Heart left ventricle (tissue), 13 donors: ENCODE measurements at regions not wholly inside any gene's neighbourhood (a gene's known extent, or its start where the extent isn't known, plus 50 kb on each side); places are given as distances from the start of the nearest gene placed in this dataset.
"Not testable (repeated sequence)": the region's sequence is repeated elsewhere in the genome, so short reads cannot be mapped to it uniquely, and the experiment has no call there.

Experiments
- POLR2A ChIP-seq, 2 donors: fragments of 450-650 bp; IDR thresholded peaks; one replicate each; pipeline ENCODE4 v1.6.1; 2017; ENCODE audit warnings: antibody characterized with exemption in 2 of 2, mild to moderate bottlenecking in 2 of 2, moderate library complexity in 2 of 2
- TF ChIP-seq, protein P1 (sequence below), 12 donors: fragments of 200-600 bp; sonication (generic) in 4 of 12; IDR thresholded peaks; one replicate each; pipeline versions ENCODE4 v1.5.0 to v1.8.0; 2018 to 2022; ENCODE audit warnings: antibody characterized with exemption in 12 of 12, mild to moderate bottlenecking in 5 of 12
- donor health status: ischemic (EF 13 %, LVEDD 7.1; RV severe dilation, severe dysfunction).
- donor health status: DM: no; HTN: yes; CAD: no.
- donor health status: DM: no; HTN: no; CAD: no.
- donor health status: ischemic (EF 25% LVEDD 6.9; RV normal size, moderate dysfunction).
- donor health status: ischemic (EF 25% LVEDD 5.7; RV mildly dilated, moderate dysfunction).
- donor health status: ischemic (EF 35%, LVEDD 5.7; RV mildly dilated, moderate dysfunction).
- donor health status: nonischemic (EF 11% LVEDD 7.7; RV severe dilation, severe dysfunction).
- donor health status: DM: yes; HTN: yes; CAD: no.
- donor health status: PGD.
- donor health status: ischemic (EF 29% LVEDD 5.4; RV normal size, mild dysfunction).
- donor health status: nonischemic (EF 23%, LVEDD 6.1; RV moderate dilation, normal function).

DNA sequence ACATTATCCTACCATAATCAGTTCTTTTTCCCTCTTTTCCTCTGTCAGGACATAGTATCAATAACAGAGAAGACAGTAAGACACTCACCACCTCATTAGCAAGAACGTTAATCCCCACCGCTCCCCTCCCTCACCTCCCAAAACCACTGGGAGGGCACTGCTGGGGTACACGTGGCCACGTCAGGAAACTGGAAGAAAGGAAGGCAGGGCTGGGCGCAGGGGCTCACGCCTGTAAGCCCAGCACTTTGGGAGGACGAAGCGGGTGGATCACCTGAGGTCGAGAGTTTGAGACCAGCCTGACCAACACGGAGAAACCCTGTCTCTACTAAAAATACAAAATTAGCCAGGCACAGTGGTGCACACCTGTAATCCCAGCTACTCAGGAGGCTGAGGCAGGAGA, 142.3 kb downstream of the OR4M2 start:
- TF ChIP-seq, protein P1, sequence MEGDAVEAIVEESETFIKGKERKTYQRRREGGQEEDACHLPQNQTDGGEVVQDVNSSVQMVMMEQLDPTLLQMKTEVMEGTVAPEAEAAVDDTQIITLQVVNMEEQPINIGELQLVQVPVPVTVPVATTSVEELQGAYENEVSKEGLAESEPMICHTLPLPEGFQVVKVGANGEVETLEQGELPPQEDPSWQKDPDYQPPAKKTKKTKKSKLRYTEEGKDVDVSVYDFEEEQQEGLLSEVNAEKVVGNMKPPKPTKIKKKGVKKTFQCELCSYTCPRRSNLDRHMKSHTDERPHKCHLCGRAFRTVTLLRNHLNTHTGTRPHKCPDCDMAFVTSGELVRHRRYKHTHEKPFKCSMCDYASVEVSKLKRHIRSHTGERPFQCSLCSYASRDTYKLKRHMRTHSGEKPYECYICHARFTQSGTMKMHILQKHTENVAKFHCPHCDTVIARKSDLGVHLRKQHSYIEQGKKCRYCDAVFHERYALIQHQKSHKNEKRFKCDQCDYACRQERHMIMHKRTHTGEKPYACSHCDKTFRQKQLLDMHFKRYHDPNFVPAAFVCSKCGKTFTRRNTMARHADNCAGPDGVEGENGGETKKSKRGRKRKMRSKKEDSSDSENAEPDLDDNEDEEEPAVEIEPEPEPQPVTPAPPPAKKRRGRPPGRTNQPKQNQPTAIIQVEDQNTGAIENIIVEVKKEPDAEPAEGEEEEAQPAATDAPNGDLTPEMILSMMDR (IDR thresholded peaks at IDR 0.05) = not testable (repeated sequence)
- not testable (repeated sequence) for TF ChIP-seq POLR2A (IDR thresholded peaks at IDR 0.05)
